ENCODE measurements at regions not wholly inside any gene's neighbourhood (a gene's known extent, or its start where the extent isn't known, plus 50 kb on each side); places are given as distances from the start of the nearest gene placed in this dataset.
A peak's percentile ranks its signal among the peaks of the same experiment; 100 is the strongest.

- TF ChIP-seq, protein P1, sequence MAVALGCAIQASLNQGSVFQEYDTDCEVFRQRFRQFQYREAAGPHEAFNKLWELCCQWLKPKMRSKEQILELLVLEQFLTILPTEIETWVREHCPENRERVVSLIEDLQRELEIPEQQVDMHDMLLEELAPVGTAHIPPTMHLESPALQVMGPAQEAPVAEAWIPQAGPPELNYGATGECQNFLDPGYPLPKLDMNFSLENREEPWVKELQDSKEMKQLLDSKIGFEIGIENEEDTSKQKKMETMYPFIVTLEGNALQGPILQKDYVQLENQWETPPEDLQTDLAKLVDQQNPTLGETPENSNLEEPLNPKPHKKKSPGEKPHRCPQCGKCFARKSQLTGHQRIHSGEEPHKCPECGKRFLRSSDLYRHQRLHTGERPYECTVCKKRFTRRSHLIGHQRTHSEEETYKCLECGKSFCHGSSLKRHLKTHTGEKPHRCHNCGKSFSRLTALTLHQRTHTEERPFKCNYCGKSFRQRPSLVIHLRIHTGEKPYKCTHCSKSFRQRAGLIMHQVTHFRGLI (tag by site-specific recombination; IDR thresholded peaks at IDR 0.05) = peak; percentile 37; the same call in 1 of the 2 replicates
- TF ChIP-seq ZNF335 (tag by site-specific recombination; conservative IDR thresholded peaks at IDR 0.05) (0 out of 2 replicates have a peak, but pooled peaks have one; percentile 19), ZNF548 (tag by site-specific recombination; IDR thresholded peaks at IDR 0.05) (no peak), ZNF488 (tag by site-specific recombination; IDR thresholded peaks at IDR 0.05) (no peak), ZNF114 (tag by site-specific recombination; IDR thresholded peaks at IDR 0.05) (no peak), ZNF221 (tag by site-specific recombination; IDR thresholded peaks at IDR 0.05; ENCODE audit: borderline replicate concordance) (no peak), KLF7 (tag by site-specific recombination; IDR thresholded peaks at IDR 0.05; ENCODE audit: borderline replicate concordance) (no peak), ZNF664 (tag by site-specific recombination; IDR thresholded peaks at IDR 0.05) (no peak)
- no peaks in the 10 kb centered on the region for H3K9me3 ChIP-seq (ENCODE audit: control insufficient read depth, insufficient read depth, low read depth, low read length)
- ChIA-PET CTCF (no interaction called here), POLR2A (no interaction called here)
- H3K27ac ChIP-seq (ENCODE audit: extremely low read depth, low read depth, low read length) = no peak overlapping the region
- H3K4me3 ChIP-seq (ENCODE audit: low read depth, low read length) = no peak overlapping the region
- no peaks in the 10 kb centered on the region for H3K36me3 ChIP-seq (ENCODE audit: control insufficient read depth in 2 of 2, insufficient read depth in 1 of 2, low read length in 2 of 2)
- peaks cover 4% of the 10 kb centered on the region; the same call in 1 of the 2 replicates for H3K4me1 ChIP-seq (ENCODE audit: control insufficient read depth, insufficient read depth, low read length)
Measured at GRCh38 chr6:109243863-109244825, 138.1 kb downstream of the CD164 start.

DNA sequence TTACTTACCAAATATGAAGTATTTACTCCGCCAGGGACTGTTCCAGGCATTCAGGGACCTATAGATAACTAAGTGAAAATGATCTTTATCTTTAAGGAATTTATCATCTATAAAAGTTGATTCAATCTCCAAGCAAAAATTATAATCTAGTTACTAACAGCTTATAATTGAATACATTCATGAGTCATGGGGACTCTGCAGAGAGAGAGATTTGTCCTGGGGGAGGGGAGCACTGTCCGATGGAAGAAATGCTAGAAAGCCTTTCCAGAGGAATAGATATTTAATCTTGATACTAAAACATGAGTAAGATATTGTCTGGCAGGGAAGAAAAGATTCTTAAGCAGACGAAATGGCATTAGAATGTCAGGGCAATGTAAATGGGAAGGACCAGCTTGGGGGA lies 139.3 kb downstream of the CD164 start:
- POLR2A ChIA-PET = no interaction called here
- Histone ChIP-seq H3K4me1 (ENCODE audit: control insufficient read depth, insufficient read depth, low read length) (peaks cover 4% of the 10 kb centered on the region; the same call in 1 of the 2 replicates), H3K36me3 (ENCODE audit: control insufficient read depth in 2 of 2, insufficient read depth in 1 of 2, low read length in 2 of 2) (no peaks in the 10 kb centered on the region), H3K9me3 (ENCODE audit: control insufficient read depth, insufficient read depth, low read depth, low read length) (no peaks in the 10 kb centered on the region), H3K4me3 (ENCODE audit: low read depth, low read length) (no peak overlapping the region), H3K27ac (ENCODE audit: extremely low read depth, low read depth, low read length) (no peak overlapping the region)
- CTCF ChIA-PET = no interaction called here
- TF ChIP-seq ZNF112 (tag by site-specific recombination; IDR thresholded peaks at IDR 0.05) (no peak), ZNF174 (tag by site-specific recombination; IDR thresholded peaks at IDR 0.05) (no peak), ZNF585B (tag by site-specific recombination; IDR thresholded peaks at IDR 0.05) (no peak)

GRCh38 chr6:109242029-109242428 lies 140.2 kb downstream of the CD164 start:
- POLR2A ChIA-PET = no interaction called here
- Histone ChIP-seq H3K9me3 (ENCODE audit: control insufficient read depth, insufficient read depth, low read depth, low read length) (no peaks in the 10 kb centered on the region), H3K36me3 (ENCODE audit: control insufficient read depth in 2 of 2, insufficient read depth in 1 of 2, low read length in 2 of 2) (no peaks in the 10 kb centered on the region), H3K4me3 (ENCODE audit: low read depth, low read length) (no peak overlapping the region), H3K27ac (ENCODE audit: extremely low read depth, low read depth, low read length) (no peak overlapping the region), H3K4me1 (ENCODE audit: control insufficient read depth, insufficient read depth, low read length) (peaks cover 4% of the 10 kb centered on the region; the same call in 1 of the 2 replicates)
- no peak for TF ChIP-seq ZNF488 (tag by site-specific recombination; IDR thresholded peaks at IDR 0.05)
- TF ChIP-seq, protein P2, sequence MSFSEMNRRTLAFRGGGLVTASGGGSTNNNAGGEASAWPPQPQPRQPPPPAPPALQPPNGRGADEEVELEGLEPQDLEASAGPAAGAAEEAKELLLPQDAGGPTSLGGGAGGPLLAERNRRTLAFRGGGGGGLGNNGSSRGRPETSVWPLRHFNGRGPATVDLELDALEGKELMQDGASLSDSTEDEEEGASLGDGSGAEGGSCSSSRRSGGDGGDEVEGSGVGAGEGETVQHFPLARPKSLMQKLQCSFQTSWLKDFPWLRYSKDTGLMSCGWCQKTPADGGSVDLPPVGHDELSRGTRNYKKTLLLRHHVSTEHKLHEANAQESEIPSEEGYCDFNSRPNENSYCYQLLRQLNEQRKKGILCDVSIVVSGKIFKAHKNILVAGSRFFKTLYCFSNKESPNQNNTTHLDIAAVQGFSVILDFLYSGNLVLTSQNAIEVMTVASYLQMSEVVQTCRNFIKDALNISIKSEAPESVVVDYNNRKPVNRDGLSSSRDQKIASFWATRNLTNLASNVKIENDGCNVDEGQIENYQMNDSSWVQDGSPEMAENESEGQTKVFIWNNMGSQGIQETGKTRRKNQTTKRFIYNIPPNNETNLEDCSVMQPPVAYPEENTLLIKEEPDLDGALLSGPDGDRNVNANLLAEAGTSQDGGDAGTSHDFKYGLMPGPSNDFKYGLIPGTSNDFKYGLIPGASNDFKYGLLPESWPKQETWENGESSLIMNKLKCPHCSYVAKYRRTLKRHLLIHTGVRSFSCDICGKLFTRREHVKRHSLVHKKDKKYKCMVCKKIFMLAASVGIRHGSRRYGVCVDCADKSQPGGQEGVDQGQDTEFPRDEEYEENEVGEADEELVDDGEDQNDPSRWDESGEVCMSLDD (tag by site-specific recombination; IDR thresholded peaks at IDR 0.05) = no peak
- CTCF ChIA-PET = interaction anchor here (0.6 to 1.0 kb wide), 3 partner anchors 8 to 57 kb away, joined by 3 to 5 read pairs (median 3); no protein-coding TSS in a partner anchor
